ENCODE measurements at regions not wholly inside any gene's neighbourhood (a gene's known extent, or its start where the extent isn't known, plus 50 kb on each side); places are given as distances from the start of the nearest gene placed in this dataset.

DNA sequence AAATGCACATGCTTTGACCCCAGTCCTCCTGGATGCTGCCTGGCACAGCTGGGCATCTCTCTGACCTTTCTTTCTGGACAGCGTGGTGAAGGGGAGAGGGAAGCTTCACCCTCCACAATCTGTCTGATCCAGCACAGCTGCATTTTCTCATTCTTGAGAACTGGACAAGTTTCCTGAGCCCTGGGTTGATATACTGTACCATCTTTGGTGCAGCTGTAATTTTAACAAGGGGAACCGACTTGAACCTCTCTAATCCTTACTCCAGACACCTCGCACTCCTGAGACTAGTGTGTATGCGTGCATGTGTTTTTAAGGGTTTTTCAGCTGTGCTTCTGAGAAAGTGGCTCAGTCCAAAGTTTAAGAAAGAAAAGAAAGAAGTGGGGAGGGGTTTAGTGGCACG lies 655.7 kb downstream of the INHBA start:
- no peaks in the 10 kb centered on the region for H3K4me1 ChIP-seq
- no peak overlapping the region for H3K4me3 ChIP-seq
- H3K9me3 ChIP-seq: peaks cover 0 to 8% (median 0%) of the 10 kb centered on the region in 3 donors
- 55 to 67% methylated on average over 5 of the region's 5 CpGs for WGBS, 2 donors (ENCODE audit: low coverage in 1 of 2)
- H3K36me3 ChIP-seq: no peaks in the 10 kb centered on the region
- ATAC-seq: no peak
- TF ChIP-seq CTCF (IDR thresholded peaks at IDR 0.05): no peak
- no peak for TF ChIP-seq POLR2AphosphoS5 (IDR thresholded peaks at IDR 0.05)
- no peak for TF ChIP-seq POLR2A (IDR thresholded peaks at IDR 0.05)
- no peak for TF ChIP-seq EP300 (IDR thresholded peaks at IDR 0.05)
- no peak overlapping the region for H3K27ac ChIP-seq
- H3K27me3 ChIP-seq: no peaks in the 10 kb centered on the region

- no peak for ATAC-seq
- no peaks in the 10 kb centered on the region for H3K4me1 ChIP-seq
- no peak overlapping the region for H3K4me3 ChIP-seq
- no peak overlapping the region for H3K27ac ChIP-seq
- H3K9me3 ChIP-seq: peaks cover 0 to 8% (median 0%) of the 10 kb centered on the region in 3 donors
- 63 to 76% methylated on average over 4 of the region's 4 CpGs for WGBS, 2 donors (ENCODE audit: low coverage in 1 of 2)
- no peaks in the 10 kb centered on the region for H3K27me3 ChIP-seq
- no peaks in the 10 kb centered on the region for H3K36me3 ChIP-seq
- TF ChIP-seq EP300 (IDR thresholded peaks at IDR 0.05) (no peak), POLR2A (IDR thresholded peaks at IDR 0.05) (no peak), CTCF (IDR thresholded peaks at IDR 0.05) (no peak), POLR2AphosphoS5 (IDR thresholded peaks at IDR 0.05) (no peak)
These were observed 656.1 kb downstream of the INHBA start for GRCh38 chr7:41046776-41047175.

GRCh38 chr7:41046221-41046761 lies 656.6 kb downstream of the INHBA start:
- H3K4me3 ChIP-seq: no peak overlapping the region
- WGBS, 2 donors (ENCODE audit: low coverage in 1 of 2): 64 to 71% methylated on average over 4 to 6 of the region's 7 CpGs
- peak; percentile 61 for ATAC-seq

DNA sequence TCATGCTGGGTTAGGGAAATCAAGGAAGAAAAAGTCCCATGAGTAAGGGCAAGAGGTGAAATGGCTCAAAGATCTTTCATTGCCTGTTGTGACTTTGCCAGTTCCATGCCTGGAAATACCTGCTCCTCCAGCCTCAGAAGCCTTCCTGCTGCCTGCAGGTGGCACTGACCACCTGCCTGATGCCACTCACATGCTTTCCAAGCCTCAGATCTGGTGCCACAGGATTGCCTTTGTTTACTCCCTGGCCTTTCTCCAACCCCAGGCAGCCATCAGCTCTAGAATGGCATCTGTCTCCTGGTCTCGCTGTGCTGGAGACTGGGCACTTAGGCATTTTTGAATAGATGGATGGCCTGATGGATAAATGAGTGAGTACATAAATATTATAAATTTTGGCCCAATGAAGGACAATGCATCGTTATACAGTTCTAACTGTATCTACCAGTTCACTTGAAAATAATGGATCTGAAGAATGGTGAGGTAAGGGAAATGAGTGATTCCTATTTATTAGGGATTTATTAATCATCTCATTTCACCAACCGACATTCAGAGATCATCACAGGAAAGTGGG lies 657.2 kb downstream of the INHBA start:
- Histone ChIP-seq H3K4me3 (no peak overlapping the region), H3K36me3 (no peaks in the 10 kb centered on the region), H3K27me3 (no peaks in the 10 kb centered on the region), H3K27ac (no peak overlapping the region), H3K4me1 (no peaks in the 10 kb centered on the region), H3K9me3 (peaks cover 0 to 8% (median 0%) of the 10 kb centered on the region in 3 donors)
- 82 to 100% methylated on average over 1 to 3 of the region's 3 CpGs for WGBS, 2 donors (ENCODE audit: low coverage in 1 of 2)
- TF ChIP-seq CTCF (IDR thresholded peaks at IDR 0.05) (no peak), POLR2AphosphoS5 (IDR thresholded peaks at IDR 0.05) (no peak), POLR2A (IDR thresholded peaks at IDR 0.05) (no peak), EP300 (IDR thresholded peaks at IDR 0.05) (no peak)
- no peak for ATAC-seq

More at GRCh38 chr7:41046221-41046761, 656.6 kb downstream of the INHBA start:
- TF ChIP-seq EP300 (IDR thresholded peaks at IDR 0.05) (no peak), POLR2AphosphoS5 (IDR thresholded peaks at IDR 0.05) (peak; percentile 35), CTCF (IDR thresholded peaks at IDR 0.05) (no peak), POLR2A (IDR thresholded peaks at IDR 0.05) (no peak)
- H3K9me3 ChIP-seq: peaks cover 0 to 8% (median 0%) of the 10 kb centered on the region in 3 donors
- no peaks in the 10 kb centered on the region for H3K36me3 ChIP-seq
- no peaks in the 10 kb centered on the region for H3K4me1 ChIP-seq
- H3K27me3 ChIP-seq: no peaks in the 10 kb centered on the region
- no peak overlapping the region for H3K27ac ChIP-seq

- H3K4me3 ChIP-seq: no peak overlapping the region
- WGBS, 2 donors (ENCODE audit: low coverage in 1 of 2): 67 to 76% methylated on average over 3 of the region's 3 CpGs
- no peak for ATAC-seq
- H3K27me3 ChIP-seq: no peaks in the 10 kb centered on the region
- H3K27ac ChIP-seq: no peak overlapping the region
- no peaks in the 10 kb centered on the region for H3K4me1 ChIP-seq
- no peaks in the 10 kb centered on the region for H3K36me3 ChIP-seq
- TF ChIP-seq POLR2AphosphoS5 (IDR thresholded peaks at IDR 0.05) (no peak), CTCF (IDR thresholded peaks at IDR 0.05) (no peak), EP300 (IDR thresholded peaks at IDR 0.05) (no peak), POLR2A (IDR thresholded peaks at IDR 0.05) (no peak)
- H3K9me3 ChIP-seq: peaks cover 0 to 8% (median 0%) of the 10 kb centered on the region in 3 donors
These were observed 662.9 kb downstream of the INHBA start for GRCh38 chr7:41039981-41040380.
